T-cell (primary cell): ENCODE measurements at regions not wholly inside any gene's neighbourhood (a gene's known extent, or its start where the extent isn't known, plus 50 kb on each side); places are given as distances from the start of the nearest gene placed in this dataset.
"Not testable (repeated sequence)": the region's sequence is repeated elsewhere in the genome, so short reads cannot be mapped to it uniquely, and the experiment has no call there.

ENCODE experiments used
- ATAC-seq, 4 experiments: fragments of 200-7000 bp in 3 of 4; fragments of 150-1000 bp in 1 of 4; cut with Tn5 transposase; replicated peaks in 1 of 4; 1 replicate in 3 of 4; 2 replicates in 1 of 4; pipeline ENCODE4 v1.10.0; 2021; ENCODE audit warnings: moderate library complexity in 3 of 4, mild to moderate bottlenecking in 2 of 4, moderate number of reproducible peaks in 1 of 4
- CTCF ChIA-PET, 2 donors: fragments of 300-600 bp; sonication (Branson Sonifier 250); formaldehyde crosslinking; loops; one replicate each; lab custom pipeline; 2022; ENCODE audit warnings: antibody characterized with exemption in 2 of 2; lab: Charles Lee
- POLR2A ChIA-PET, 2 donors: fragments of 300-600 bp; sonication (Branson Sonifier 250); formaldehyde crosslinking; loops; one replicate each; lab custom pipeline; 2022; ENCODE audit warnings: antibody characterized with exemption in 2 of 2; lab: Charles Lee
- DNase-seq, 35 experiments: peaks; one replicate each; pipeline versions ENCODE4 v3.0.0 to v3.0.0-alpha.2; 2013 to 2023
- H3K27ac ChIP-seq: one replicate; pipeline ENCODE4 v1.5.1; 2013; ENCODE audit warnings: low read length
- H3K27me3 ChIP-seq, 2 experiments: replicated peaks in 1 of 2; 1 replicate in 1 of 2; 2 replicates in 1 of 2; pipeline versions ENCODE4 v1.6.1 to v1.7.0; 2013; ENCODE audit warnings: low read length in 1 of 2, mixed read lengths in 1 of 2; ENCODE audit not compliant: control insufficient read depth in 2 of 2, insufficient read depth in 2 of 2; ENCODE audit errors: extremely low read depth in 1 of 2
- H3K36me3 ChIP-seq, 2 donors: 1 replicate in 1 of 2; 2 replicates in 1 of 2; pipeline versions ENCODE4 v1.6.1 to v1.7.0; 2013; ENCODE audit warnings: low read length in 1 of 2; ENCODE audit not compliant: control insufficient read depth in 2 of 2, insufficient read depth in 1 of 2; ENCODE audit errors: extremely low read depth in 1 of 2
- H3K4me1 ChIP-seq, 2 experiments: 1 replicate in 1 of 2; 2 replicates in 1 of 2; pipeline versions ENCODE4 v1.6.1 to v1.7.0; 2013; ENCODE audit warnings: low read length in 2 of 2, mixed read lengths in 1 of 2; ENCODE audit not compliant: insufficient read depth in 2 of 2, control insufficient read depth in 1 of 2; ENCODE audit errors: extremely low read depth in 1 of 2
- H3K4me3 ChIP-seq, 2 donors: 1 replicate in 1 of 2; 2 replicates in 1 of 2; pipeline versions ENCODE4 v1.5.1 to v1.7.0; 2013; ENCODE audit warnings: mild to moderate bottlenecking in 2 of 2, low read length in 1 of 2, moderate library complexity in 1 of 2; ENCODE audit not compliant: control insufficient read depth in 1 of 2; ENCODE audit errors: extremely low read depth in 1 of 2
- H3K9me3 ChIP-seq: 2 replicates; pipeline ENCODE4 v1.7.0; 2013
- H3K27ac Mint-ChIP-seq, 2 donors: one replicate each; pipeline ENCODE4 v1.8.0; 2020 to 2021; ENCODE audit warnings: mild to moderate bottlenecking in 2 of 2, mixed read lengths in 2 of 2
- H3K27me3 Mint-ChIP-seq, 2 donors: one replicate each; pipeline ENCODE4 v1.8.0; 2021 to 2022; ENCODE audit warnings: mixed read lengths in 2 of 2
- H3K36me3 Mint-ChIP-seq: one replicate; pipeline ENCODE4 v1.8.0; 2021; ENCODE audit warnings: mixed read lengths
- H3K4me1 Mint-ChIP-seq, 3 donors: one replicate each; pipeline ENCODE4 v1.8.0; 2020 to 2022; ENCODE audit warnings: mixed read lengths in 3 of 3, mild to moderate bottlenecking in 1 of 3
- H3K4me3 Mint-ChIP-seq, 3 donors: one replicate each; pipeline ENCODE4 v1.8.0; 2020 to 2022; ENCODE audit warnings: mild to moderate bottlenecking in 3 of 3, mixed read lengths in 3 of 3, moderate library complexity in 3 of 3
- H3K9me3 Mint-ChIP-seq, 3 donors: one replicate each; pipeline ENCODE4 v1.8.0; 2020 to 2022; ENCODE audit warnings: mixed read lengths in 3 of 3
- WGBS: methylation state at CpG from one replicate; pipeline ENCODE4 v1.1.5; 2013; ENCODE audit warnings: missing lambda C conversion rate; ENCODE audit not compliant: insufficient coverage; 5-methylcytosine and 5-hydroxymethylcytosine counted together

GRCh38 chr4:118591339-118592046 lies 93.7 kb upstream of the METTL14 start:
- Mint-ChIP-seq H3K4me1 (peaks cover 15 to 17% (median 16%) of the 10 kb centered on the region in 3 donors), H3K4me3 (peak overlapping the region; percentile 81 to 94 (median 92)), H3K27ac (peak overlapping the region; percentile 95 to 99)
- H3K27me3 Mint-ChIP-seq, H3K36me3 ChIP-seq, H3K9me3 ChIP-seq, H3K9me3 Mint-ChIP-seq, H3K36me3 Mint-ChIP-seq, H3K27me3 ChIP-seq, H3K4me1 ChIP-seq: not testable (repeated sequence)
- Histone ChIP-seq H3K4me3 (peak overlapping the region; percentile 60 to 66), H3K27ac (peak overlapping the region; percentile 95)
- peak; percentile 88 to 99 (median 94) for DNase-seq
- ATAC-seq: peak; percentile 90 to 93 (median 92)
- WGBS: 6% methylated on average over 23 of the region's 28 CpGs
- ChIA-PET CTCF (interaction anchor here (0.7 to 1.3 kb wide), 2 partner anchors 94 to 312 kb away, joined by 5 read pairs; partner anchors contain the start of gene METTL14 (in 1 of the 2)), POLR2A (interaction anchor here (0.5 to 0.7 kb wide), 3 partner anchors 240 to 365 kb away, joined by 3 to 7 read pairs (median 5); no protein-coding TSS in a partner anchor)

GRCh38 chr4:118592289-118592688 lies 92.9 kb upstream of the METTL14 start:
- H3K4me1 ChIP-seq, H3K27me3 ChIP-seq, POLR2A ChIA-PET, H3K27me3 Mint-ChIP-seq, ATAC-seq, DNase-seq, H3K9me3 ChIP-seq, H3K36me3 ChIP-seq, H3K36me3 Mint-ChIP-seq, H3K9me3 Mint-ChIP-seq: not testable (repeated sequence)
- WGBS: 100% methylated on average over 2 of the region's 14 CpGs
- CTCF ChIA-PET: interaction anchor here in 1 of 2 donors (1.3 kb wide), 1 partner anchor 93 kb away, joined by 5 read pairs; the partner anchor contains the start of gene METTL14
- Mint-ChIP-seq H3K27ac (peak overlapping the region in 1 of 2 donors; percentile 99), H3K4me3 (peak overlapping the region in 2 of 3 donors; percentile 92 to 94), H3K4me1 (peaks cover 15 to 17% (median 16%) of the 10 kb centered on the region in 3 donors)
- Histone ChIP-seq H3K27ac (peak overlapping the region; percentile 95), H3K4me3 (peak overlapping the region; percentile 60 to 66)

- H3K9me3 Mint-ChIP-seq, POLR2A ChIA-PET: not testable (repeated sequence)
Observed at GRCh38 chr4:118595883-118596282, 89.3 kb upstream of the METTL14 start.

GRCh38 chr4:118625097-118625496 lies 60.1 kb upstream of the METTL14 start:
- DNase-seq, H3K4me3 Mint-ChIP-seq, H3K27me3 ChIP-seq, H3K36me3 ChIP-seq, H3K4me1 ChIP-seq, H3K27ac Mint-ChIP-seq, H3K9me3 Mint-ChIP-seq, H3K36me3 Mint-ChIP-seq, H3K27ac ChIP-seq, ATAC-seq, H3K4me3 ChIP-seq, POLR2A ChIA-PET, H3K4me1 Mint-ChIP-seq, CTCF ChIA-PET, H3K27me3 Mint-ChIP-seq, H3K9me3 ChIP-seq: not testable (repeated sequence)
- WGBS: 100% methylated on average over 2 of the region's 4 CpGs

More at GRCh38 chr4:118595883-118596282, 89.3 kb upstream of the METTL14 start:
- ATAC-seq, DNase-seq, H3K27ac Mint-ChIP-seq, CTCF ChIA-PET, H3K4me1 ChIP-seq, H3K27me3 ChIP-seq, H3K4me3 ChIP-seq, H3K36me3 ChIP-seq, H3K27ac ChIP-seq, H3K27me3 Mint-ChIP-seq, H3K4me3 Mint-ChIP-seq, H3K9me3 ChIP-seq, H3K36me3 Mint-ChIP-seq: not testable (repeated sequence)
- whole genome bisulfite sequencing: no CpG with 5 or more reads among the region's 3 CpGs
- peaks cover 9 to 11% (median 10%) of the 10 kb centered on the region in 3 donors for H3K4me1 Mint-ChIP-seq

- CTCF ChIA-PET, H3K27me3 Mint-ChIP-seq, H3K27me3 ChIP-seq, ATAC-seq, H3K4me1 ChIP-seq, H3K9me3 ChIP-seq, H3K9me3 Mint-ChIP-seq, POLR2A ChIA-PET, H3K4me1 Mint-ChIP-seq, H3K4me3 ChIP-seq, H3K4me3 Mint-ChIP-seq, H3K36me3 ChIP-seq, H3K27ac ChIP-seq, DNase-seq: not testable (repeated sequence)
- no CpG with 5 or more reads among the region's 2 CpGs for WGBS
- H3K36me3 Mint-ChIP-seq: peaks cover 16% of the 10 kb centered on the region
- H3K27ac Mint-ChIP-seq: peak overlapping the region in 1 of 2 donors; percentile 28
Observed at GRCh38 chr4:118629697-118630096, 55.5 kb upstream of the METTL14 start.

- not testable (repeated sequence) for H3K27ac Mint-ChIP-seq, H3K4me3 Mint-ChIP-seq, H3K36me3 ChIP-seq
Observed at GRCh38 chr4:118630897-118631296, 54.3 kb upstream of the METTL14 start.

More at GRCh38 chr4:118630897-118631296, 54.3 kb upstream of the METTL14 start:
- H3K4me1 ChIP-seq, POLR2A ChIA-PET, ATAC-seq, H3K27ac ChIP-seq, H3K4me1 Mint-ChIP-seq, H3K9me3 Mint-ChIP-seq, H3K9me3 ChIP-seq, H3K27me3 Mint-ChIP-seq, DNase-seq, H3K27me3 ChIP-seq, CTCF ChIA-PET, H3K4me3 ChIP-seq: not testable (repeated sequence)
- 100% methylated on average over 1 of the region's 7 CpGs for WGBS
- peaks cover 16% of the 10 kb centered on the region for H3K36me3 Mint-ChIP-seq
